ENCODE measurements at regions not wholly inside any gene's neighbourhood (a gene's known extent, or its start where the extent isn't known, plus 50 kb on each side); places are given as distances from the start of the nearest gene placed in this dataset.

- TF ChIP-seq CTCF (IDR thresholded peaks at IDR 0.05), result no peak
- TF ChIP-seq EZH2 (IDR thresholded peaks at IDR 0.05), result no peak
- TF ChIP-seq EZH2phosphoT487 (IDR thresholded peaks at IDR 0.05), result no peak
These were observed 314.8 kb downstream of the CYP26B1 start for GRCh38 chr2:71832844-71833243.

All from neural progenitor cell (in vitro differentiated cells).